GM23338 (cell line): ENCODE measurements at regions not wholly inside any gene's neighbourhood (a gene's known extent, or its start where the extent isn't known, plus 50 kb on each side); places are given as distances from the start of the nearest gene placed in this dataset.

Experiments
- ATAC-seq: fragments of 200-7000 bp; cut with Tn5 transposase; 3 replicates; pipeline ENCODE4 v1.9.1; 2020
- DNase-seq: peaks from one replicate; pipeline ENCODE4 v3.0.0-alpha.2; 2015; ENCODE audit warnings: low spot score
- H2AFZ ChIP-seq: fragments of 200-600 bp; sonication (generic); 2 replicates; pipeline ENCODE4 v1.8.0; 2016; ENCODE audit warnings: antibody characterized with exemption, mild to moderate bottlenecking, moderate library complexity
- H3F3A ChIP-seq: fragments of 200-600 bp; sonication (generic); replicated peaks from 2 replicates; pipeline ENCODE4 v1.8.0; 2017; ENCODE audit warnings: antibody characterized with exemption, mixed run types, low read depth
- H3K27ac ChIP-seq: fragments of 200-600 bp; sonication (generic); 2 replicates; pipeline ENCODE4 v1.6.1; 2016; ENCODE audit warnings: low read depth
- H3K27me3 ChIP-seq: fragments of 200-600 bp; sonication (generic); 2 replicates; pipeline ENCODE4 v1.8.0; 2016; ENCODE audit warnings: mild to moderate bottlenecking, mixed run types, moderate library complexity; ENCODE audit not compliant: insufficient read depth
- H3K36me3 ChIP-seq: fragments of 200-600 bp; sonication (generic); 2 replicates; pipeline ENCODE4 v1.8.0; 2016; ENCODE audit warnings: mild to moderate bottlenecking; ENCODE audit not compliant: insufficient read depth
- H3K4me1 ChIP-seq: fragments of 200-600 bp; sonication (generic); 2 replicates; pipeline ENCODE4 v1.8.0; 2016; ENCODE audit warnings: mild to moderate bottlenecking, moderate library complexity; ENCODE audit not compliant: insufficient read depth
- H3K4me2 ChIP-seq: fragments of 200-600 bp; sonication (generic); 2 replicates; pipeline ENCODE4 v1.7.1; 2017; ENCODE audit warnings: mixed run types
- H3K4me3 ChIP-seq: fragments of 200-600 bp; sonication (generic); 2 replicates; pipeline ENCODE4 v1.6.1; 2016; ENCODE audit warnings: mixed run types
- H3K79me2 ChIP-seq: fragments of 200-600 bp; sonication (generic); replicated peaks from 2 replicates; pipeline ENCODE4 v1.8.0; 2017; ENCODE audit warnings: mild to moderate bottlenecking; ENCODE audit not compliant: insufficient read depth
- H3K9me2 ChIP-seq: fragments of 200-600 bp; sonication (generic); 2 replicates; pipeline ENCODE4 v1.8.0; 2017; ENCODE audit not compliant: insufficient read depth
- H4K20me1 ChIP-seq: fragments of 200-600 bp; sonication (generic); replicated peaks from 2 replicates; pipeline ENCODE4 v1.8.0; 2017; ENCODE audit warnings: mild to moderate bottlenecking; ENCODE audit not compliant: insufficient read depth
- H3K27ac Mint-ChIP-seq: 2 replicates; pipeline ENCODE4 v1.8.0; 2020; ENCODE audit warnings: inconsistent platforms, mild to moderate bottlenecking, moderate library complexity, mixed read lengths
- H3K27me3 Mint-ChIP-seq: 3 replicates; pipeline ENCODE4 v1.8.0; 2022; ENCODE audit warnings: low read depth, mild to moderate bottlenecking, moderate library complexity, mixed read lengths, inconsistent platforms; ENCODE audit not compliant: insufficient read depth, poor library complexity
- H3K36me3 Mint-ChIP-seq: 3 replicates; pipeline ENCODE4 v1.8.0; 2021; ENCODE audit warnings: low read depth, mild to moderate bottlenecking, inconsistent platforms, moderate library complexity, mixed read lengths
- H3K4me1 Mint-ChIP-seq: 3 replicates; pipeline ENCODE4 v1.8.0; 2020; ENCODE audit warnings: mild to moderate bottlenecking, inconsistent platforms, mixed read lengths
- H3K4me3 Mint-ChIP-seq: 3 replicates; pipeline ENCODE4 v1.8.0; 2021; ENCODE audit warnings: moderate library complexity, mild to moderate bottlenecking, inconsistent platforms, mixed read lengths
- H3K9me3 Mint-ChIP-seq: 3 replicates; pipeline ENCODE4 v1.8.0; 2020; ENCODE audit warnings: moderate library complexity, mild to moderate bottlenecking, inconsistent platforms, mixed read lengths
- CREB1 ChIP-seq: fragments of 250-450 bp; sonication (Bioruptor Pico); IDR thresholded peaks from 2 replicates; pipeline ENCODE4 v1.5.0; 2020; ENCODE audit warnings: low read depth, mild to moderate bottlenecking, moderate library complexity
- EZH2 ChIP-seq: fragments of 200-600 bp; sonication (generic); IDR thresholded peaks from one replicate; pipeline ENCODE4 v1.8.0; 2017; ENCODE audit warnings: antibody characterized with exemption, mild to moderate bottlenecking, low read depth; ENCODE audit not compliant: unreplicated experiment
- EZH2phosphoT487 ChIP-seq: fragments of 200-600 bp; sonication (generic); IDR thresholded peaks from one replicate; pipeline ENCODE4 v1.8.1; 2018; ENCODE audit warnings: antibody characterized with exemption; ENCODE audit not compliant: unreplicated experiment
- JUNB ChIP-seq: IDR thresholded peaks from one replicate; pipeline ENCODE4 v1.6.1; 2016; ENCODE audit warnings: antibody characterized with exemption; ENCODE audit not compliant: unreplicated experiment
- NANOG ChIP-seq: IDR thresholded peaks from 2 replicates; pipeline ENCODE4 v1.6.1; 2016; ENCODE audit warnings: antibody characterized with exemption, borderline replicate concordance
- POLR2AphosphoS5 ChIP-seq: IDR thresholded peaks from 2 replicates; pipeline ENCODE4 v1.6.1; 2016; ENCODE audit warnings: antibody characterized with exemption, low read depth
- REST ChIP-seq: IDR thresholded peaks from one replicate; pipeline ENCODE4 v1.6.1; 2018; ENCODE audit warnings: antibody characterized with exemption; ENCODE audit not compliant: unreplicated experiment
- STAT1 ChIP-seq: IDR thresholded peaks from one replicate; pipeline ENCODE4 v1.6.1; 2016; ENCODE audit warnings: antibody characterized with exemption; ENCODE audit not compliant: unreplicated experiment
- ZNF114 ChIP-seq: fragments of 250-450 bp; sonication (Bioruptor Pico); IDR thresholded peaks from 2 replicates; pipeline ENCODE4 v1.5.0; 2020; ENCODE audit warnings: mild to moderate bottlenecking, moderate library complexity
- ZNF331 ChIP-seq: fragments of 250-450 bp; sonication (Bioruptor Pico); IDR thresholded peaks from 2 replicates; pipeline ENCODE4 v1.5.0; 2020; ENCODE audit warnings: low read depth, mild to moderate bottlenecking, moderate library complexity
- ZNF462 ChIP-seq: fragments of 250-450 bp; sonication (Bioruptor Pico); IDR thresholded peaks from 2 replicates; pipeline ENCODE4 v1.5.0; 2020; ENCODE audit warnings: mild to moderate bottlenecking, moderate library complexity
- TF ChIP-seq, protein P1 (sequence below), 2 experiments: fragments of 200-600 bp in 1 of 2; sonication (generic) in 1 of 2; conservative IDR thresholded peaks; 2 replicates each; pipeline versions ENCODE4 v1.5.1 to v1.6.1; 2016 to 2017; ENCODE audit warnings: antibody characterized with exemption in 2 of 2, low read depth in 2 of 2, mild to moderate bottlenecking in 2 of 2, moderate library complexity in 1 of 2
- TF ChIP-seq, protein P2 (sequence below): IDR thresholded peaks from 2 replicates; pipeline ENCODE4 v1.6.1; 2016; ENCODE audit warnings: antibody characterized with exemption

GRCh38 chr3:176286476-176287085 is 910.7 kb downstream of the TBL1XR1 start:
- peaks cover 13% of the 10 kb centered on the region; the same call in 1 of the 3 replicates for H3K36me3 Mint-ChIP-seq
- no peak for ATAC-seq
- no peak overlapping the region for H3K4me2 ChIP-seq
- H3K4me1 Mint-ChIP-seq = peaks cover 6% of the 10 kb centered on the region
- no peak for DNase-seq
- H2AFZ ChIP-seq = no peak overlapping the region
- no peaks in the 10 kb centered on the region for H3K27me3 ChIP-seq
- peaks cover 3% of the 10 kb centered on the region for H3K27me3 Mint-ChIP-seq
- no peak overlapping the region for H3K27ac Mint-ChIP-seq
- 0 out of 2 replicates have a peak, but pooled peaks cover 2% of the 10 kb centered on the region for H3F3A ChIP-seq
- H3K36me3 ChIP-seq = no peaks in the 10 kb centered on the region; the same call in 1 of the 2 replicates
- H3K27ac ChIP-seq = no peak overlapping the region
- no peaks in the 10 kb centered on the region for H3K9me3 Mint-ChIP-seq
- peaks cover 14% of the 10 kb centered on the region for H4K20me1 ChIP-seq
- H3K9me2 ChIP-seq = no peaks in the 10 kb centered on the region
- peaks cover 8% of the 10 kb centered on the region; the same call in 1 of the 2 replicates for H3K79me2 ChIP-seq
- no peak overlapping the region for H3K4me3 ChIP-seq
- TF ChIP-seq, protein P1, sequence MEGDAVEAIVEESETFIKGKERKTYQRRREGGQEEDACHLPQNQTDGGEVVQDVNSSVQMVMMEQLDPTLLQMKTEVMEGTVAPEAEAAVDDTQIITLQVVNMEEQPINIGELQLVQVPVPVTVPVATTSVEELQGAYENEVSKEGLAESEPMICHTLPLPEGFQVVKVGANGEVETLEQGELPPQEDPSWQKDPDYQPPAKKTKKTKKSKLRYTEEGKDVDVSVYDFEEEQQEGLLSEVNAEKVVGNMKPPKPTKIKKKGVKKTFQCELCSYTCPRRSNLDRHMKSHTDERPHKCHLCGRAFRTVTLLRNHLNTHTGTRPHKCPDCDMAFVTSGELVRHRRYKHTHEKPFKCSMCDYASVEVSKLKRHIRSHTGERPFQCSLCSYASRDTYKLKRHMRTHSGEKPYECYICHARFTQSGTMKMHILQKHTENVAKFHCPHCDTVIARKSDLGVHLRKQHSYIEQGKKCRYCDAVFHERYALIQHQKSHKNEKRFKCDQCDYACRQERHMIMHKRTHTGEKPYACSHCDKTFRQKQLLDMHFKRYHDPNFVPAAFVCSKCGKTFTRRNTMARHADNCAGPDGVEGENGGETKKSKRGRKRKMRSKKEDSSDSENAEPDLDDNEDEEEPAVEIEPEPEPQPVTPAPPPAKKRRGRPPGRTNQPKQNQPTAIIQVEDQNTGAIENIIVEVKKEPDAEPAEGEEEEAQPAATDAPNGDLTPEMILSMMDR (conservative IDR thresholded peaks at IDR 0.05; ENCODE audit: low read depth in 2 of 2) = no peak
- no peak for TF ChIP-seq ZNF462
- no peak for TF ChIP-seq ZNF114 (CRISPR knock-in tag)
- no peak for TF ChIP-seq EZH2
- no peak for TF ChIP-seq JUNB
- no peak for TF ChIP-seq STAT1
- no peak for TF ChIP-seq NANOG
- no peak for TF ChIP-seq ZNF331
- no peak for TF ChIP-seq REST
- TF ChIP-seq, protein P2, sequence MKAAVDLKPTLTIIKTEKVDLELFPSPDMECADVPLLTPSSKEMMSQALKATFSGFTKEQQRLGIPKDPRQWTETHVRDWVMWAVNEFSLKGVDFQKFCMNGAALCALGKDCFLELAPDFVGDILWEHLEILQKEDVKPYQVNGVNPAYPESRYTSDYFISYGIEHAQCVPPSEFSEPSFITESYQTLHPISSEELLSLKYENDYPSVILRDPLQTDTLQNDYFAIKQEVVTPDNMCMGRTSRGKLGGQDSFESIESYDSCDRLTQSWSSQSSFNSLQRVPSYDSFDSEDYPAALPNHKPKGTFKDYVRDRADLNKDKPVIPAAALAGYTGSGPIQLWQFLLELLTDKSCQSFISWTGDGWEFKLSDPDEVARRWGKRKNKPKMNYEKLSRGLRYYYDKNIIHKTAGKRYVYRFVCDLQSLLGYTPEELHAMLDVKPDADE = no peak
- no peak for TF ChIP-seq POLR2AphosphoS5
- no peak for TF ChIP-seq CREB1
- TF ChIP-seq EZH2phosphoT487 = no peak
- H3K4me3 Mint-ChIP-seq = no peak overlapping the region
- H3K4me1 ChIP-seq = no peaks in the 10 kb centered on the region
